ENCODE measurements at regions not wholly inside any gene's neighbourhood (a gene's known extent, or its start where the extent isn't known, plus 50 kb on each side); places are given as distances from the start of the nearest gene placed in this dataset.

- H3K36me3 ChIP-seq, result no peaks in the 10 kb centered on the region
- TF ChIP-seq POLR2A (IDR thresholded peaks at IDR 0.05) (no peak), CTCF (IDR thresholded peaks at IDR 0.05) (no peak), POLR2AphosphoS5 (IDR thresholded peaks at IDR 0.05) (no peak)
- WGBS, result 82% methylated on average over 8 of the region's 8 CpGs
- H3K4me3 ChIP-seq, result no peak overlapping the region
- H3K27me3 ChIP-seq (replicated peaks; ENCODE audit: insufficient read depth), result no peaks in the 10 kb centered on the region
- H3K27ac ChIP-seq, result no peak overlapping the region
- H3K9me3 ChIP-seq, result no peaks in the 10 kb centered on the region
- H3K4me1 ChIP-seq (replicated peaks), result no peaks in the 10 kb centered on the region
- intact Hi-C loops (cut with DNase I), result no loop called here
- DNase-seq (ENCODE audit: low spot score), result no peak
Observed at GRCh38 chr6:164167873-164168405, 753.4 kb downstream of the QKI start.

- H3K27ac ChIP-seq, result no peak overlapping the region
- no peak overlapping the region for H3K4me3 ChIP-seq
- intact Hi-C loops (cut with DNase I), result no loop called here
- no peaks in the 10 kb centered on the region for H3K9me3 ChIP-seq
- TF ChIP-seq POLR2AphosphoS5 (IDR thresholded peaks at IDR 0.05) (no peak), CTCF (IDR thresholded peaks at IDR 0.05) (no peak), POLR2A (IDR thresholded peaks at IDR 0.05) (no peak)
- H3K27me3 ChIP-seq (replicated peaks; ENCODE audit: insufficient read depth), result no peaks in the 10 kb centered on the region
- no peak for DNase-seq (ENCODE audit: low spot score)
- WGBS, result 97% methylated on average over 5 of the region's 5 CpGs
- no peaks in the 10 kb centered on the region for H3K36me3 ChIP-seq
- H3K4me1 ChIP-seq (replicated peaks), result no peaks in the 10 kb centered on the region
Observed at GRCh38 chr6:164166996-164167395, 752.5 kb downstream of the QKI start.

- no peak overlapping the region for H3K4me3 ChIP-seq
- no peaks in the 10 kb centered on the region for H3K4me1 ChIP-seq (replicated peaks)
- no peak overlapping the region for H3K27ac ChIP-seq
- H3K27me3 ChIP-seq (replicated peaks; ENCODE audit: insufficient read depth), result no peaks in the 10 kb centered on the region
- TF ChIP-seq CTCF (IDR thresholded peaks at IDR 0.05) (no peak), POLR2A (IDR thresholded peaks at IDR 0.05) (no peak), POLR2AphosphoS5 (IDR thresholded peaks at IDR 0.05) (no peak)
- intact Hi-C loops (cut with DNase I), result no loop called here
- no peak for DNase-seq (ENCODE audit: low spot score)
- no peaks in the 10 kb centered on the region for H3K36me3 ChIP-seq
- 87% methylated on average over 7 of the region's 7 CpGs for WGBS
- H3K9me3 ChIP-seq, result no peaks in the 10 kb centered on the region
Observed at GRCh38 chr6:164166515-164166914, 752.0 kb downstream of the QKI start.

GRCh38 chr6:164164876-164165275, 750.4 kb downstream of the QKI start:
- DNase-seq (ENCODE audit: low spot score), result no peak
- H3K9me3 ChIP-seq, result no peaks in the 10 kb centered on the region
- no peak overlapping the region for H3K27ac ChIP-seq
- no peak overlapping the region for H3K4me3 ChIP-seq
- TF ChIP-seq CTCF (IDR thresholded peaks at IDR 0.05) (no peak), POLR2A (IDR thresholded peaks at IDR 0.05) (no peak), POLR2AphosphoS5 (IDR thresholded peaks at IDR 0.05) (no peak)
- H3K27me3 ChIP-seq (replicated peaks; ENCODE audit: insufficient read depth), result no peaks in the 10 kb centered on the region
- no peaks in the 10 kb centered on the region for H3K36me3 ChIP-seq
- H3K4me1 ChIP-seq (replicated peaks), result no peaks in the 10 kb centered on the region
- 86% methylated on average over 3 of the region's 3 CpGs for WGBS
- intact Hi-C loops (cut with DNase I), result no loop called here

- H3K36me3 ChIP-seq, result no peaks in the 10 kb centered on the region
- H3K9me3 ChIP-seq, result no peaks in the 10 kb centered on the region
- H3K27ac ChIP-seq, result no peak overlapping the region
- H3K4me3 ChIP-seq, result no peak overlapping the region
- no peak for TF ChIP-seq POLR2A (IDR thresholded peaks at IDR 0.05)
- TF ChIP-seq POLR2AphosphoS5 (IDR thresholded peaks at IDR 0.05), result no peak
- no peak for TF ChIP-seq CTCF (IDR thresholded peaks at IDR 0.05)
- no peak for DNase-seq (ENCODE audit: low spot score)
- H3K27me3 ChIP-seq (replicated peaks; ENCODE audit: insufficient read depth), result no peaks in the 10 kb centered on the region
- intact Hi-C loops (cut with DNase I), result no loop called here
- no peaks in the 10 kb centered on the region for H3K4me1 ChIP-seq (replicated peaks)
- 91% methylated on average over 3 of the region's 3 CpGs for WGBS
Observed at GRCh38 chr6:164163239-164163638, 748.7 kb downstream of the QKI start.
